ENCODE measurements at regions not wholly inside any gene's neighbourhood (a gene's known extent, or its start where the extent isn't known, plus 50 kb on each side); places are given as distances from the start of the nearest gene placed in this dataset.

DNA sequence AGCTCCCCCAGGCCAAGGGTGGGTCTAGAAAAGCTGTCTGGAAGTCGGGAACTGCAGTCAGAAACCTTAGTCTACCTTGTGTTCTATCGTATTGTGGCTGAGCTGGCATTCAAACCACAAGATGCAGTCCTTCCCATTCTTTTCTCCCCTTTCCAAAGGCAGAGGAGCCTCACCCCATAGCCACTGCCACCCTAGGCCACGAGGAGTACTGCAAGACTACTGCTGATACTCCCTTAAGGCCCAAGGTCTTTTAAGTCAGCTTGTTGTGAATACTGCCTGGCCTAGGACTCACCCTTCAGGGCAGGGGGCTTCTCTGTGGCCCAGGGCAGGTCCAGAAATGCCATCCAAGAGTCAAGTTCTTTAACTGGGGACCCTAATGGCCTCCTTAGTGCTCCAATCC lies 214.5 kb upstream of the CNTNAP2 start:
- TF ChIP-seq, protein P1, sequence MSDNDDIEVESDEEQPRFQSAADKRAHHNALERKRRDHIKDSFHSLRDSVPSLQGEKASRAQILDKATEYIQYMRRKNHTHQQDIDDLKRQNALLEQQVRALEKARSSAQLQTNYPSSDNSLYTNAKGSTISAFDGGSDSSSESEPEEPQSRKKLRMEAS (IDR thresholded peaks at IDR 0.05), result no peak
- TF ChIP-seq, protein P2, sequence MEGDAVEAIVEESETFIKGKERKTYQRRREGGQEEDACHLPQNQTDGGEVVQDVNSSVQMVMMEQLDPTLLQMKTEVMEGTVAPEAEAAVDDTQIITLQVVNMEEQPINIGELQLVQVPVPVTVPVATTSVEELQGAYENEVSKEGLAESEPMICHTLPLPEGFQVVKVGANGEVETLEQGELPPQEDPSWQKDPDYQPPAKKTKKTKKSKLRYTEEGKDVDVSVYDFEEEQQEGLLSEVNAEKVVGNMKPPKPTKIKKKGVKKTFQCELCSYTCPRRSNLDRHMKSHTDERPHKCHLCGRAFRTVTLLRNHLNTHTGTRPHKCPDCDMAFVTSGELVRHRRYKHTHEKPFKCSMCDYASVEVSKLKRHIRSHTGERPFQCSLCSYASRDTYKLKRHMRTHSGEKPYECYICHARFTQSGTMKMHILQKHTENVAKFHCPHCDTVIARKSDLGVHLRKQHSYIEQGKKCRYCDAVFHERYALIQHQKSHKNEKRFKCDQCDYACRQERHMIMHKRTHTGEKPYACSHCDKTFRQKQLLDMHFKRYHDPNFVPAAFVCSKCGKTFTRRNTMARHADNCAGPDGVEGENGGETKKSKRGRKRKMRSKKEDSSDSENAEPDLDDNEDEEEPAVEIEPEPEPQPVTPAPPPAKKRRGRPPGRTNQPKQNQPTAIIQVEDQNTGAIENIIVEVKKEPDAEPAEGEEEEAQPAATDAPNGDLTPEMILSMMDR (IDR thresholded peaks at IDR 0.05), result no peak
- TF ChIP-seq EP300 (IDR thresholded peaks at IDR 0.05) (no peak), RAD21 (conservative IDR thresholded peaks at IDR 0.05 in 1 of 2, IDR thresholded peaks at IDR 0.05 in 1 of 2) (no peak), BHLHE40 (IDR thresholded peaks at IDR 0.05; ENCODE audit: low read depth, low read length) (no peak), HDAC2 (IDR thresholded peaks at IDR 0.05) (no peak), POLR2A (IDR thresholded peaks at IDR 0.05; ENCODE audit: low read length) (no peak), CBX2 (IDR thresholded peaks at IDR 0.05; ENCODE audit: borderline replicate concordance, low read depth) (no peak), NR3C1 (IDR thresholded peaks at IDR 0.05) (no peak), SMC3 (IDR thresholded peaks at IDR 0.05) (no peak), ESRRA (IDR thresholded peaks at IDR 0.05; ENCODE audit: borderline replicate concordance, low read length) (no peak)
- TF ChIP-seq, protein P3, sequence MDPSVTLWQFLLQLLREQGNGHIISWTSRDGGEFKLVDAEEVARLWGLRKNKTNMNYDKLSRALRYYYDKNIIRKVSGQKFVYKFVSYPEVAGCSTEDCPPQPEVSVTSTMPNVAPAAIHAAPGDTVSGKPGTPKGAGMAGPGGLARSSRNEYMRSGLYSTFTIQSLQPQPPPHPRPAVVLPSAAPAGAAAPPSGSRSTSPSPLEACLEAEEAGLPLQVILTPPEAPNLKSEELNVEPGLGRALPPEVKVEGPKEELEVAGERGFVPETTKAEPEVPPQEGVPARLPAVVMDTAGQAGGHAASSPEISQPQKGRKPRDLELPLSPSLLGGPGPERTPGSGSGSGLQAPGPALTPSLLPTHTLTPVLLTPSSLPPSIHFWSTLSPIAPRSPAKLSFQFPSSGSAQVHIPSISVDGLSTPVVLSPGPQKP (IDR thresholded peaks at IDR 0.05; ENCODE audit: low read depth, low read length), result no peak

Data from A549 (cell line).